Lung (tissue), 11 donors: ENCODE measurements at regions not wholly inside any gene's neighbourhood (a gene's known extent, or its start where the extent isn't known, plus 50 kb on each side); places are given as distances from the start of the nearest gene placed in this dataset.

Source experiments
- ATAC-seq: fragments of 200-7000 bp; cut with Tn5 transposase; one replicate; pipeline ENCODE4 v1.9.1; 2020; ENCODE audit warnings: moderate number of reproducible peaks; ENCODE audit not compliant: insufficient read depth, low FRiP score
- DNase-seq, 3 donors: peaks; one replicate each; pipeline ENCODE4 v3.0.0-alpha.2; 2013 to 2017
- H3K27ac ChIP-seq, 2 donors: one replicate each; pipeline ENCODE4 v1.5.1; 2013; ENCODE audit warnings: mild to moderate bottlenecking in 2 of 2, moderate library complexity in 2 of 2, control low read depth in 1 of 2, inconsistent platforms in 1 of 2, low read depth in 1 of 2, low read length in 1 of 2
- H3K27me3 ChIP-seq, 3 donors: one replicate each; pipeline ENCODE4 v1.5.1; 2013; ENCODE audit warnings: low read length in 2 of 3; ENCODE audit not compliant: control insufficient read depth in 3 of 3, insufficient read depth in 3 of 3
- H3K36me3 ChIP-seq, 4 donors: one replicate each; pipeline ENCODE4 v1.5.1; 2013; ENCODE audit warnings: low read length in 4 of 4, mild to moderate bottlenecking in 1 of 4, moderate library complexity in 1 of 4; ENCODE audit not compliant: control insufficient read depth in 4 of 4, insufficient read depth in 4 of 4
- H3K4me1 ChIP-seq, 5 donors: one replicate each; pipeline ENCODE4 v1.5.1; 2013; ENCODE audit warnings: low read length in 5 of 5, mild to moderate bottlenecking in 2 of 5, moderate library complexity in 1 of 5; ENCODE audit not compliant: control insufficient read depth in 5 of 5, insufficient read depth in 5 of 5
- H3K4me3 ChIP-seq: one replicate; pipeline ENCODE4 v1.5.1; 2013; ENCODE audit warnings: mild to moderate bottlenecking, control low read depth, moderate library complexity
- H3K9ac ChIP-seq, 2 donors: one replicate each; pipeline ENCODE4 v1.5.1; 2013; ENCODE audit warnings: low read length in 2 of 2, control low read depth in 1 of 2; ENCODE audit not compliant: insufficient read depth in 1 of 2
- H3K9me3 ChIP-seq, 4 donors: one replicate each; pipeline ENCODE4 v1.5.1; 2013; ENCODE audit warnings: low read length in 3 of 4, mild to moderate bottlenecking in 1 of 4, moderate library complexity in 1 of 4; ENCODE audit not compliant: control insufficient read depth in 4 of 4, insufficient read depth in 3 of 4
- WGBS, 2 donors: extraction: QIAGEN DNeasy Blood & Tissue Kit; methylation state at CpG; one replicate each; pipeline ENCODE4 v1.1.7; 2013; 5-methylcytosine and 5-hydroxymethylcytosine counted together
- TF ChIP-seq, protein P1 (sequence below): IDR thresholded peaks from 2 replicates; pipeline ENCODE4 v1.5.1; 2012; ENCODE audit warnings: mild to moderate bottlenecking; ENCODE audit errors: control extremely low read depth, extremely low read depth
- donor health status: control.
- donor health status: control.
- donor health status: Bipolar disorder and iron deficiency.
- donor health status: healthy.
- donor health status: DM: yes; HTN: yes; CAD: no.

DNA sequence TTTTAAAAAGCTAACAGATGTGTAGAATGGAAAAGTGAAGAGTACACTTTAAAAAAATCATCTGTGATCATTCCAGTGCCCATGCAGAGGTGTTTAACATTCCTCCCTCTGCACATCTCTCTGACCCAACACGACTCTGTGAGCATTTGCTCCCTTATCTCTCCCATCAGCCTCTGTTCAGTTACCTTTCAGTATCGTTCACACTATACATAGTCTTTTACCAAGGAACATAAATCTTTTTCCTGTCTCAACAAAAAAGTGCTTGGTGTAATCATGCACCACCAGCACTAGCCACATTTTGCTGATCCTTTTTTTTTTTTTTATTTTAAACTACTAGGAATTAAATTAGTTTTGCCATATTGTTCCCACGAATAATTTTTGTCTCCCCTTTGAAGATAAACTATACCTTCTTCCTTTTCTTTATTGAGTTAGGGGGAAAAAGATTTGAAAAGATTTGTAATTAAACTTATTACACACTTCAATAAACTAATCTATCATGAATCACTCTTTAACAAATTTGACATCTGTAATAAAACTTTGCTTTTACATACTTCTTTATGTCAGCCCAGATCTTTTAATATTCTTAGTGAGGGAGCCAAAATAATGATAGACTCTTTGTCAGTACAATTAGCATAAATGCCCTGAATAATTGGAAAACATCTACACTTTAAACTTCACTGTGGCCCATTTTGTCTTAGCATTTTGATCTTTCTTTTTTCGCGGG is 489.8 kb upstream of the FANCL start:
- DNase-seq (no peak), ATAC-seq (no peak)
- H3K9me3 ChIP-seq: no peaks in the 10 kb centered on the region
- H3K36me3 ChIP-seq: no peaks in the 10 kb centered on the region
- WGBS, 2 donors: 16 to 43% methylated on average over 5 of the region's 5 CpGs
- TF ChIP-seq, protein P1, sequence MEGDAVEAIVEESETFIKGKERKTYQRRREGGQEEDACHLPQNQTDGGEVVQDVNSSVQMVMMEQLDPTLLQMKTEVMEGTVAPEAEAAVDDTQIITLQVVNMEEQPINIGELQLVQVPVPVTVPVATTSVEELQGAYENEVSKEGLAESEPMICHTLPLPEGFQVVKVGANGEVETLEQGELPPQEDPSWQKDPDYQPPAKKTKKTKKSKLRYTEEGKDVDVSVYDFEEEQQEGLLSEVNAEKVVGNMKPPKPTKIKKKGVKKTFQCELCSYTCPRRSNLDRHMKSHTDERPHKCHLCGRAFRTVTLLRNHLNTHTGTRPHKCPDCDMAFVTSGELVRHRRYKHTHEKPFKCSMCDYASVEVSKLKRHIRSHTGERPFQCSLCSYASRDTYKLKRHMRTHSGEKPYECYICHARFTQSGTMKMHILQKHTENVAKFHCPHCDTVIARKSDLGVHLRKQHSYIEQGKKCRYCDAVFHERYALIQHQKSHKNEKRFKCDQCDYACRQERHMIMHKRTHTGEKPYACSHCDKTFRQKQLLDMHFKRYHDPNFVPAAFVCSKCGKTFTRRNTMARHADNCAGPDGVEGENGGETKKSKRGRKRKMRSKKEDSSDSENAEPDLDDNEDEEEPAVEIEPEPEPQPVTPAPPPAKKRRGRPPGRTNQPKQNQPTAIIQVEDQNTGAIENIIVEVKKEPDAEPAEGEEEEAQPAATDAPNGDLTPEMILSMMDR: no peak
- no peak overlapping the region for H3K9ac ChIP-seq
- H3K4me1 ChIP-seq: no peaks in the 10 kb centered on the region
- H3K27me3 ChIP-seq: no peaks in the 10 kb centered on the region
- H3K4me3 ChIP-seq: no peak overlapping the region
- H3K27ac ChIP-seq: no peak overlapping the region

DNA sequence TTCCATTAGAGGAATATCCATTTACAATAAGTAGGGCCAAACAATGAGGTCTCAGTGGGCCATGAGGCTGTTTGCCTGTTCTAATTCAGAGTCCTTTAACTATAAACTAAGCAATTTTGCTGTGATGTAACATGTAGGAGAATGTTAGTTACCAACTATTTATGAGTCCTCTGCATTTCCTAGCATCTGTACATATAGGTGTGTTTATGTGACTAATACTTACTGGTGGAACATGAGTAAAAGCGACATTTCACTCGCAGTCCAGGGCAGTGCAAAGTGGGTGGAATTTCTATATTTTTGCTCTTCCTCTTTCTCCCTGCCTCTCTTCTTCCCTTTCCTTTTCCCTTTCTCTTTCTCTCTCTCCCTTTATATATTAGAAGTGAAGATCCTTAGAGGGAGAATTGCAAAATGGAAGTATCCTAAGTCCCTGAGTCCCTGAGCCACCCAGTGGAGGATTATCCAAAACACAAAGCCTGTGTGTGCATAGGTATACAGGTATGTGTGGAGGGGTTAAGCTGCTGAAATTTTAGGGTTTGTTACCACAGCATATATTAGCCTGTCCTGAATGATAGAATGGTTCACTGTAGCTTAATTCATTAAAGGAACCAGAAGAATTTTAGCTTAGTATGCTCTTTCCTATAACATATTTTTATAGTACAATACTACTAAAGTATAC is 487.0 kb upstream of the FANCL start:
- ATAC-seq (no peak), DNase-seq (no peak)
- WGBS, 2 donors: 70 to 87% methylated on average over 2 of the region's 2 CpGs
- H3K27me3 ChIP-seq: no peaks in the 10 kb centered on the region
- TF ChIP-seq, protein P1: no peak
- H3K36me3 ChIP-seq: no peaks in the 10 kb centered on the region
- H3K9me3 ChIP-seq: no peaks in the 10 kb centered on the region
- H3K27ac ChIP-seq: no peak overlapping the region
- H3K4me3 ChIP-seq: no peak overlapping the region
- no peaks in the 10 kb centered on the region for H3K4me1 ChIP-seq
- H3K9ac ChIP-seq: no peak overlapping the region

DNA sequence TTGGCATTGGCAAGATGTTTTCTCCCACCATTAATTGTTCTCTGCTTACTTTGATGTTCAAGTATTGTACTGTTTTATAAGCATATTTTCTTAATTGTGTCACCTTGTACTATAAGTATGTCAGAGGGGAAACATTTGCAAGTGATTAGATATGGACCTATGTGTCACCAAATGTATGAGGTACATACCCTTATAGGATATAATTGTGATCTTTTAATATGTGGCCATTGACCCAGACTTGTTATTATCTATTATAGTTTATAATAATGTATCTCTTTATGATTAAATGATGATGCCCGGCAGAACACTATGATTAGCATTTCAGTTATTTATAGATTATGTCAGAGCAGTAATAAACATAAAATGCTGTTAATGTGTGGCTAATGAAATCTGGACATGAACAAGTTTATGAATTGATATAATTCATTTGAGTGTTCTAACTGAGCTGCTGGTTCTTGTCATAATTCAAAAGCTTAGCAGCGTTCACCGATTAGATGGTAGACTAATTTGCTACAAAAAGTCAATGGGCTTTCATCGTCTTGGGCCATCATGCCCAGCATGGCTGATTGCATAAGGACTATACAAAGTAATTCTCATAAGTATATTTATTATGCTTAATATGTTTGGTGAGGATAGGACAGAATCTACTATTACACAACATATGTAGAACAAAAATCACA is 480.9 kb upstream of the FANCL start:
- Histone ChIP-seq H3K9me3 (no peaks in the 10 kb centered on the region), H3K9ac (no peak overlapping the region), H3K4me3 (no peak overlapping the region), H3K36me3 (no peaks in the 10 kb centered on the region), H3K4me1 (no peaks in the 10 kb centered on the region), H3K27ac (no peak overlapping the region), H3K27me3 (no peaks in the 10 kb centered on the region)
- 73 to 90% methylated on average over 4 of the region's 4 CpGs for WGBS, 2 donors
- no peak for DNase-seq
- TF ChIP-seq, protein P1: no peak
- ATAC-seq: no peak
